K562 (cell line): ENCODE measurements at regions not wholly inside any gene's neighbourhood (a gene's known extent, or its start where the extent isn't known, plus 50 kb on each side); places are given as distances from the start of the nearest gene placed in this dataset.
A peak's percentile ranks its signal among the peaks of the same experiment; 100 is the strongest.

Experiments used
- ATF3 ChIP-seq, 2 experiments: fragments of 450-650 bp in 1 of 2; sonication (generic) in 1 of 2; formaldehyde crosslinking in 1 of 2; IDR thresholded peaks in 1 of 2; conservative IDR thresholded peaks in 1 of 2; 2 replicates each; pipeline versions ENCODE4 v1.6.1 to v1.8.1; 2016 to 2023; ENCODE audit warnings: mild to moderate bottlenecking in 2 of 2, moderate library complexity in 2 of 2, inconsistent platforms in 1 of 2, missing genetic modification reagents in 1 of 2
- CHD7 ChIP-seq: fragments of 200-600 bp; sonication (generic); IDR thresholded peaks from one replicate; pipeline ENCODE4 v1.6.1; 2012; ENCODE audit warnings: mild to moderate bottlenecking, low read depth, low read length, inconsistent platforms
- CXXC5 ChIP-seq: fragments of 250-450 bp; sonication (Bioruptor Pico); IDR thresholded peaks from 2 replicates; pipeline ENCODE4 v1.8.0; 2022; ENCODE audit warnings: inconsistent platforms, mild to moderate bottlenecking, moderate library complexity
- HDAC1 ChIP-seq, 2 experiments: fragments of 450-650 bp; IDR thresholded peaks; 2 replicates each; pipeline ENCODE4 v1.6.1; 2016 to 2017; ENCODE audit warnings: inconsistent platforms in 1 of 2, mild to moderate bottlenecking in 1 of 2, moderate library complexity in 1 of 2
- LCOR ChIP-seq: sonication (generic); formaldehyde crosslinking; IDR thresholded peaks from 2 replicates; pipeline ENCODE4 v1.8.0; 2022; ENCODE audit warnings: mild to moderate bottlenecking, missing genetic modification reagents
- MAFG ChIP-seq: fragments of 450-650 bp; conservative IDR thresholded peaks from 2 replicates; pipeline ENCODE4 v1.6.1; 2016; ENCODE audit warnings: missing genetic modification characterization, missing compliant biosample characterization
- MLX ChIP-seq, 2 experiments: fragments of 450-650 bp in 1 of 2; sonication (generic) in 1 of 2; formaldehyde crosslinking; conservative IDR thresholded peaks; 2 replicates each; pipeline versions ENCODE4 v1.4.0 to v1.8.1; 2020 to 2022; ENCODE audit warnings: mild to moderate bottlenecking in 1 of 2, missing genetic modification reagents in 1 of 2
- TRIM28 ChIP-seq: fragments of 450-650 bp; IDR thresholded peaks from 2 replicates; pipeline ENCODE4 v1.6.1; 2017
- ZNF121 ChIP-seq: sonication (generic); formaldehyde crosslinking; conservative IDR thresholded peaks from 2 replicates; pipeline ENCODE4 v1.8.0; 2022; ENCODE audit warnings: missing genetic modification reagents
- ZNF23 ChIP-seq: fragments of 250-450 bp; sonication (Bioruptor Pico); IDR thresholded peaks from 2 replicates; pipeline ENCODE4 v1.4.0; 2020; ENCODE audit warnings: mild to moderate bottlenecking
- ZNF766 ChIP-seq: fragments of 200-800 bp; sonication (Bioruptor generic); conservative IDR thresholded peaks from 2 replicates; pipeline ENCODE4 v1.6.1; 2016; ENCODE audit warnings: missing genetic modification characterization, missing compliant biosample characterization
- ZSCAN32 ChIP-seq: fragments of 450-650 bp; formaldehyde crosslinking; IDR thresholded peaks from 2 replicates; pipeline ENCODE4 v1.4.0; 2020; ENCODE audit warnings: mild to moderate bottlenecking, moderate library complexity
- TF ChIP-seq, protein P1 (sequence below): fragments of 250-450 bp; sonication (Bioruptor Pico); IDR thresholded peaks from 2 replicates; pipeline ENCODE4 v1.8.0; 2021; ENCODE audit warnings: mild to moderate bottlenecking, moderate library complexity

DNA sequence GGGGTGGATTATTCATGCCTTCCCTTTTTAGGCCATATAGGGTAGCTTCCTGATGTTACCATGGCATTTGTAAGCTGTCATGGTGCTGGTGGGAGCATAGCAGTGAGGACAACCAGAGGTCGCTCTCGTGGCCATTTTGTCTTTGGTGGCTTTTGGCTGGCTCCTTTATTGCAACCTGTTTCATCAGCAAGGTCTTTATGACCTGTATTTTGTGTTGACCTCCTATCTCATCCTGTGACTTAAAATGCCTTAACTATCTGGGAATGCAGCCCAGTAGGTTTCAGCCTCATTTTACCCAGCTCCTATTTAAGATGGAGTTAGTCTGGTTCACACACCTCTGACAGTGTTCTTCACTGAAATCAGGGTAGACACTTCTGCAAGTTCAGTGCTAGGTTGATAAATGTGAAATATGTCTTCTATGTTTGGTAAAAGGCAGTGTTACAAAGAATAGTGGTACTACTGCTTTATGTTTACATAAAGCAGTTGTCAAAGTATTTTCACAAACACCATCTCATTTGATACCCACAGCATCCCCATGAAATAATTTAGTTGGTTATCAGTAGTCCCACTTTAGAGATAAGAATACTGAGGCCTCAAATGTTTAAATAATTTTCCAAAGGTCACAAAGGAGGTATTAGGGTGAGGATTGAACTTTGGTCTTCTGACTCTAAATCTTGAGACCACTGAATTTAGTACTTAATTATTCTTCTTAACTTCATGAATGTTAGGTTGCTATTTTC, 77.1 kb upstream of the C4orf54 start (continued):
- TF ChIP-seq HDAC1 (IDR thresholded peaks at IDR 0.05) (no peak), ZNF766 (CRISPR knock-in tag) (peak; percentile 91), CHD7 (no peak), CXXC5 (CRISPR knock-in tag) (peak; percentile 99), ZNF121 (CRISPR knock-in tag) (no peak), LCOR (no peak), MAFG (tag) (peak; percentile 40; the same call in 1 of the 2 replicates), ZSCAN32 (no peak), ZNF23 (CRISPR knock-in tag) (no peak), TRIM28 (no peak), ATF3 (IDR thresholded peaks at IDR 0.05) (peak; percentile 75), ATF3 (CRISPR knock-in tag; conservative IDR thresholded peaks at IDR 0.05) (no peak), MLX (CRISPR knock-in tag; conservative IDR thresholded peaks at IDR 0.05) (no peak)
- TF ChIP-seq, protein P1, sequence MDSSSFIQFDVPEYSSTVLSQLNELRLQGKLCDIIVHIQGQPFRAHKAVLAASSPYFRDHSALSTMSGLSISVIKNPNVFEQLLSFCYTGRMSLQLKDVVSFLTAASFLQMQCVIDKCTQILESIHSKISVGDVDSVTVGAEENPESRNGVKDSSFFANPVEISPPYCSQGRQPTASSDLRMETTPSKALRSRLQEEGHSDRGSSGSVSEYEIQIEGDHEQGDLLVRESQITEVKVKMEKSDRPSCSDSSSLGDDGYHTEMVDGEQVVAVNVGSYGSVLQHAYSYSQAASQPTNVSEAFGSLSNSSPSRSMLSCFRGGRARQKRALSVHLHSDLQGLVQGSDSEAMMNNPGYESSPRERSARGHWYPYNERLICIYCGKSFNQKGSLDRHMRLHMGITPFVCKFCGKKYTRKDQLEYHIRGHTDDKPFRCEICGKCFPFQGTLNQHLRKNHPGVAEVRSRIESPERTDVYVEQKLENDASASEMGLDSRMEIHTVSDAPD (CRISPR knock-in tag) = peak; percentile 92
